ENCODE measurements at regions not wholly inside any gene's neighbourhood (a gene's known extent, or its start where the extent isn't known, plus 50 kb on each side); places are given as distances from the start of the nearest gene placed in this dataset.

GRCh38 chr9:1938135-1938534, 77.0 kb upstream of the SMARCA2 start:
- no peaks in the 10 kb centered on the region for H3K27me3 Mint-ChIP-seq
- no peak for TF ChIP-seq CTCF (IDR thresholded peaks at IDR 0.05)
- ChIA-PET CTCF (no interaction called here), POLR2A (no interaction called here)
- no peak overlapping the region for H3K4me3 ChIP-seq (ENCODE audit: low read length)
- peaks cover 0 to 3% of the 10 kb centered on the region in 2 experiments for H3K9me3 ChIP-seq (ENCODE audit: control insufficient read depth in 1 of 2, insufficient read depth in 1 of 2, low read length in 2 of 2)
- no peaks in the 10 kb centered on the region for H3K4me1 Mint-ChIP-seq (ENCODE audit: low read depth)
- H3K9me3 Mint-ChIP-seq, result no peaks in the 10 kb centered on the region
- no peaks in the 10 kb centered on the region for H3K36me3 Mint-ChIP-seq (ENCODE audit: low read depth)
- intact Hi-C loops (cut with DNase I, micrococcal nuclease), result no loop called here
- DNase-seq (no peak), ATAC-seq (ENCODE audit: poor library complexity) (no peak)
- H3K27ac Mint-ChIP-seq, result no peak overlapping the region
- no peaks in the 10 kb centered on the region for H3K27me3 ChIP-seq (ENCODE audit: control insufficient read depth in 1 of 2, insufficient read depth in 2 of 2, low read length in 2 of 2)
- no peak overlapping the region for H3K27ac ChIP-seq (ENCODE audit: low read depth in 1 of 2, low read length in 2 of 2)
- H3K4me1 ChIP-seq (ENCODE audit: insufficient read depth, low read length), result no peaks in the 10 kb centered on the region
- H3K36me3 ChIP-seq (ENCODE audit: insufficient read depth, low read length), result no peaks in the 10 kb centered on the region
- no peak overlapping the region for H3K4me3 Mint-ChIP-seq

GRCh38 chr9:1938675-1939170, 76.4 kb upstream of the SMARCA2 start:
- Histone ChIP-seq H3K9me3 (ENCODE audit: control insufficient read depth in 1 of 2, insufficient read depth in 1 of 2, low read length in 2 of 2) (peaks cover 0 to 3% of the 10 kb centered on the region in 2 experiments), H3K4me1 (ENCODE audit: insufficient read depth, low read length) (no peaks in the 10 kb centered on the region), H3K27ac (ENCODE audit: low read depth in 1 of 2, low read length in 2 of 2) (no peak overlapping the region), H3K27me3 (ENCODE audit: control insufficient read depth in 1 of 2, insufficient read depth in 2 of 2, low read length in 2 of 2) (no peaks in the 10 kb centered on the region), H3K4me3 (ENCODE audit: low read length) (no peak overlapping the region), H3K36me3 (ENCODE audit: insufficient read depth, low read length) (no peaks in the 10 kb centered on the region)
- Mint-ChIP-seq H3K27me3 (no peaks in the 10 kb centered on the region), H3K27ac (no peak overlapping the region), H3K9me3 (no peaks in the 10 kb centered on the region), H3K36me3 (ENCODE audit: low read depth) (no peaks in the 10 kb centered on the region), H3K4me1 (ENCODE audit: low read depth) (no peaks in the 10 kb centered on the region), H3K4me3 (no peak overlapping the region)
- POLR2A ChIA-PET, result no interaction called here
- no peak for TF ChIP-seq CTCF (IDR thresholded peaks at IDR 0.05)
- no peak for DNase-seq
- no peak for ATAC-seq (ENCODE audit: poor library complexity)
- CTCF ChIA-PET, result interaction anchor here (1.1 kb wide), 1 partner anchor 373 kb away, joined by 4 read pairs; no protein-coding TSS in a partner anchor
- intact Hi-C loops (cut with DNase I, micrococcal nuclease), result no loop called here

- Histone ChIP-seq H3K27me3 (ENCODE audit: control insufficient read depth in 1 of 2, insufficient read depth in 2 of 2, low read length in 2 of 2) (no peaks in the 10 kb centered on the region), H3K27ac (ENCODE audit: low read depth in 1 of 2, low read length in 2 of 2) (no peak overlapping the region), H3K36me3 (ENCODE audit: insufficient read depth, low read length) (no peaks in the 10 kb centered on the region), H3K4me3 (ENCODE audit: low read length) (no peak overlapping the region), H3K9me3 (ENCODE audit: control insufficient read depth in 1 of 2, insufficient read depth in 1 of 2, low read length in 2 of 2) (peaks cover 0 to 3% of the 10 kb centered on the region in 2 experiments), H3K4me1 (ENCODE audit: insufficient read depth, low read length) (no peaks in the 10 kb centered on the region)
- Mint-ChIP-seq H3K27me3 (no peaks in the 10 kb centered on the region), H3K9me3 (no peaks in the 10 kb centered on the region), H3K4me3 (no peak overlapping the region), H3K36me3 (ENCODE audit: low read depth) (no peaks in the 10 kb centered on the region), H3K4me1 (ENCODE audit: low read depth) (no peaks in the 10 kb centered on the region), H3K27ac (no peak overlapping the region)
- POLR2A ChIA-PET, result no interaction called here
- TF ChIP-seq CTCF (IDR thresholded peaks at IDR 0.05), result no peak
- no peak for ATAC-seq (ENCODE audit: poor library complexity)
- DNase-seq, result no peak
- intact Hi-C loops (cut with DNase I, micrococcal nuclease), result no loop called here
- CTCF ChIA-PET, result interaction anchor here (0.6 to 1.1 kb wide), 2 partner anchors 374 to 1731 kb away, joined by 3 to 4 read pairs; no protein-coding TSS in a partner anchor
Observed at GRCh38 chr9:1939466-1939865, 75.7 kb upstream of the SMARCA2 start.
